GM12874 (cell line): ENCODE measurements at regions not wholly inside any gene's neighbourhood (a gene's known extent, or its start where the extent isn't known, plus 50 kb on each side); places are given as distances from the start of the nearest gene placed in this dataset.

Source experiments
- CTCF ChIP-seq: IDR thresholded peaks from 2 replicates; pipeline ENCODE4 v1.5.1; 2011; ENCODE audit warnings: low read depth, mild to moderate bottlenecking, control low read depth, low read length, moderate library complexity; ENCODE audit not compliant: insufficient read depth

- no peak for TF ChIP-seq CTCF
Observed at GRCh38 chr2:59342166-59342565, 1101.0 kb upstream of the FANCL start.

- no peak for TF ChIP-seq CTCF
Observed at GRCh38 chr2:59339837-59340207, 1098.7 kb upstream of the FANCL start.

- no peak for TF ChIP-seq CTCF
Observed at GRCh38 chr2:59339121-59339836, 1098.2 kb upstream of the FANCL start.

GRCh38 chr2:59333007-59333406 is 1091.9 kb upstream of the FANCL start:
- no peak for TF ChIP-seq CTCF

GRCh38 chr2:59322870-59323269 is 1081.7 kb upstream of the FANCL start:
- TF ChIP-seq CTCF, result no peak

- no peak for TF ChIP-seq CTCF
Observed at GRCh38 chr2:59322005-59322404, 1080.9 kb upstream of the FANCL start.

- TF ChIP-seq CTCF, result no peak
Observed at GRCh38 chr2:59314031-59314766, 1073.1 kb upstream of the FANCL start.
